ENCODE measurements at regions not wholly inside any gene's neighbourhood (a gene's known extent, or its start where the extent isn't known, plus 50 kb on each side); places are given as distances from the start of the nearest gene placed in this dataset.

DNA sequence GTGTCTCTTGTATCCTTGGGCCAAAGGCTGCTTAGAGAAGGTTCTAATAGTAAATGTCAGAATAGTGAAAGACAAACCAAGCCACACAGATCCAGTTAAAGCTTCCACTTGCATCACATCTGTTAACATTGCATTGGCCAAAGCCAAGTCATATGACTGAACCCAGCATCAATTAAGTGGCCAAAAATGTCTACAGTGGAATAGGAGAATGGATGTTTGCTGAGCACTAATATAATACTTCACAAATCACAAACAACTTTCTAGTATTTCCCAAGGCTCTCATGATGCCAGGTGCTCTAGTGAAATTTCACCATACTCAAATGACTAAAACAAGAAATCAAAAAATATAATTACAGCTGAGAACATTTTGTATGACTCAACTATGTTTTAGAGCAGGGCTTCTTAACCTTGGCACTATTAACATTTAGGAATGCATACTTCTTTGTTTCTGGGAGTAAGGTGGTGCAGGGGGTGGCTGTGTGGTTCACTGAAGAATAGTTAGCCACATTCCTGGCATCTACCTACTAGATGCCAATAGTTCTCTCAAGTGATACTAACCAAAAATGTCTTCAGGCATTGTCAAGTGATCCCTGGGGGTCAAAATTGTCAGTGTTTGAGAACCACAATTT, 148.0 kb upstream of the SPTLC3 start:
- Histone ChIP-seq H3K36me3 (replicated peaks in 1 of 2; ENCODE audit: control extremely low read depth in 1 of 2, control insufficient read depth in 1 of 2, extremely low read depth in 1 of 2, insufficient read depth in 2 of 2, low read length in 1 of 2) (no peaks in the 10 kb centered on the region), H2AFZ (ENCODE audit: insufficient read depth, low read depth, low read length, poor library complexity, severe bottlenecking) (no peak overlapping the region), H4K20me1 (ENCODE audit: control insufficient read depth, insufficient read depth, low read length, poor library complexity, severe bottlenecking) (no peaks in the 10 kb centered on the region), H3K9me3 (ENCODE audit: control extremely low read depth in 1 of 3, control insufficient read depth in 2 of 3, insufficient read depth in 1 of 3, low read length in 2 of 3) (peaks cover 0 to 6% (median 2%) of the 10 kb centered on the region in 3 donors), H3K4me1 (ENCODE audit: control insufficient read depth in 2 of 2, insufficient read depth in 2 of 2, low read length in 2 of 2) (no peaks in the 10 kb centered on the region), H3K27ac (ENCODE audit: low read length in 2 of 2) (no peak overlapping the region), H3K4me3 (ENCODE audit: control extremely low read depth in 1 of 5, extremely low read depth in 1 of 5, insufficient read depth in 1 of 5, low read depth in 2 of 5, low read length in 4 of 5) (no peak overlapping the region), H3K79me2 (ENCODE audit: control insufficient read depth, insufficient read depth, low read length) (no peaks in the 10 kb centered on the region), H3K9ac (ENCODE audit: low read length) (no peak overlapping the region), H3K27me3 (replicated peaks in 1 of 4; ENCODE audit: control extremely low read depth in 1 of 4, control insufficient read depth in 3 of 4, insufficient read depth in 4 of 4, low read length in 3 of 4) (no peaks in the 10 kb centered on the region), H3K4me2 (replicated peaks; ENCODE audit: low read depth, low read length, poor library complexity, severe bottlenecking) (no peak overlapping the region)
- no peak overlapping the region for H3K4me3 Mint-ChIP-seq
- H3K27me3 Mint-ChIP-seq = no peaks in the 10 kb centered on the region
- no peaks in the 10 kb centered on the region for H3K4me1 Mint-ChIP-seq
- no peak for ATAC-seq (ENCODE audit: low read depth)
- DNase-seq = no peak
- CTCF ChIA-PET = no interaction called here
- peaks cover 2% of the 10 kb centered on the region for H3K9me3 Mint-ChIP-seq (ENCODE audit: insufficient read depth)
- H3K27ac Mint-ChIP-seq = no peak overlapping the region
- intact Hi-C loops (cut with micrococcal nuclease) = no loop called here
- POLR2A ChIA-PET = no interaction called here
- TF ChIP-seq EZH2 (IDR thresholded peaks at IDR 0.05; ENCODE audit: borderline replicate concordance, insufficient read depth, low read depth, low read length, poor library complexity, severe bottlenecking) = no peak
- no peak for TF ChIP-seq CTCF (IDR thresholded peaks at IDR 0.05)

GRCh38 chr20:12869669-12870068, 139.1 kb upstream of the SPTLC3 start:
- WGBS (ENCODE audit: insufficient coverage) = no CpG with 5 or more reads among the region's 1 CpG
- Histone ChIP-seq H3K79me2 (ENCODE audit: control insufficient read depth, insufficient read depth, low read length) (no peaks in the 10 kb centered on the region), H3K27ac (ENCODE audit: low read length in 2 of 2) (no peak overlapping the region), H3K36me3 (replicated peaks in 1 of 2; ENCODE audit: control extremely low read depth in 1 of 2, control insufficient read depth in 1 of 2, extremely low read depth in 1 of 2, insufficient read depth in 2 of 2, low read length in 1 of 2) (no peaks in the 10 kb centered on the region), H3K4me2 (replicated peaks; ENCODE audit: low read depth, low read length, poor library complexity, severe bottlenecking) (no peak overlapping the region), H2AFZ (ENCODE audit: insufficient read depth, low read depth, low read length, poor library complexity, severe bottlenecking) (no peak overlapping the region), H4K20me1 (ENCODE audit: control insufficient read depth, insufficient read depth, low read length, poor library complexity, severe bottlenecking) (no peaks in the 10 kb centered on the region), H3K27me3 (replicated peaks in 1 of 4; ENCODE audit: control extremely low read depth in 1 of 4, control insufficient read depth in 3 of 4, insufficient read depth in 4 of 4, low read length in 3 of 4) (no peaks in the 10 kb centered on the region), H3K9me3 (ENCODE audit: control extremely low read depth in 1 of 3, control insufficient read depth in 2 of 3, insufficient read depth in 1 of 3, low read length in 2 of 3) (no peaks in the 10 kb centered on the region), H3K4me3 (ENCODE audit: control extremely low read depth in 1 of 5, extremely low read depth in 1 of 5, insufficient read depth in 1 of 5, low read depth in 2 of 5, low read length in 4 of 5) (no peak overlapping the region), H3K4me1 (ENCODE audit: control insufficient read depth in 2 of 2, insufficient read depth in 2 of 2, low read length in 2 of 2) (no peaks in the 10 kb centered on the region), H3K9ac (ENCODE audit: low read length) (no peak overlapping the region)
- CTCF ChIA-PET = no interaction called here
- POLR2A ChIA-PET = no interaction called here
- intact Hi-C loops (cut with micrococcal nuclease) = no loop called here
- no peaks in the 10 kb centered on the region for H3K9me3 Mint-ChIP-seq (ENCODE audit: insufficient read depth)
- H3K27ac Mint-ChIP-seq = no peak overlapping the region
- TF ChIP-seq EZH2 (IDR thresholded peaks at IDR 0.05; ENCODE audit: borderline replicate concordance, insufficient read depth, low read depth, low read length, poor library complexity, severe bottlenecking) (no peak), CTCF (IDR thresholded peaks at IDR 0.05) (no peak)
- H3K4me1 Mint-ChIP-seq = no peaks in the 10 kb centered on the region
- no peak for ATAC-seq (ENCODE audit: low read depth)
- no peaks in the 10 kb centered on the region for H3K27me3 Mint-ChIP-seq
- no peak overlapping the region for H3K4me3 Mint-ChIP-seq
- no peak for DNase-seq

Measured in B cell (primary cell).